HG03520 (cell line): ENCODE measurements at regions not wholly inside any gene's neighbourhood (a gene's known extent, or its start where the extent isn't known, plus 50 kb on each side); places are given as distances from the start of the nearest gene placed in this dataset.

Experiments
- ATAC-seq: cut with Tn5 transposase; IDR thresholded peaks from one replicate; pipeline ENCODE4 v1.9.1; 2021; ENCODE audit warnings: mild to moderate bottlenecking, moderate library complexity; ENCODE audit not compliant: unreplicated experiment

DNA sequence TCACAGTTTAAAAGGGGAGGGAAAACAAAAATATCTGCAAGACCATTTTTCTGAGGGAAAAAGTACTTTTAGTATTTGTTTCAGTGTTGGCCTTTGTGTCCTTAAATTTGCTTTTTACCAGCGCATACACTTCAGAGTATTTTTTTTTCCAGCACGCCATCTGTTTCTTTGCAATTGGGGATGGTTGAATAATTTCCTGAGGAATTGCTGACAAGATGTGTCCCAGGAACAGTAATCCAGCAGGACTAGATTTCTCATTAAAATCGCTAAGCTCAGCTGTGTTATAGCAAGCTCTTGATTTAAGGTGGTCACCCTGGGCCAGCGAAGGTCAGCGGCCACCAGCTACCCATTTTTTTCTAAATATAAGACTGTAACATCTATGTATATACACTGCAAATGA is 156.9 kb upstream of the RHOBTB1 start:
- no peak for ATAC-seq

DNA sequence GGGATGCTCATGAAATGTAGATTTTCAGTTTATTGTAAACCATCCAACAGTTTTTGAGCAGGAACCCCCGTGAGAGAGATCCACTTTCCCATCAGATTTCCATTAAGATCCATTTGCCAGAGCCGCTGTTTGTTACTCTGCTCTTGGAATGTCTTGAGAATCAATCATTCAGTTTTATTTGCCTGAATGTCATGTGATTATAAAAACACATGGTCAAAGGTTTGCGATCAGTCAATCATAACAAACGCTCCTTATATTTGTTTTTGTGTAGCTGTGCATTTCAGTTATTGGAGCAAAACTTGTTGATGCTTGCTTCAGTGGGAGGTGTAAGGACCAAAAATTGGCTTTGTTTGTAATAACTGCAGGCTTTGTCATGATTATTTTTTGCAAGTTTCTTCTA is 155.8 kb upstream of the RHOBTB1 start:
- ATAC-seq, result no peak

GRCh38 chr10:61098966-61099365 is 155.0 kb upstream of the RHOBTB1 start:
- no peak for ATAC-seq

DNA sequence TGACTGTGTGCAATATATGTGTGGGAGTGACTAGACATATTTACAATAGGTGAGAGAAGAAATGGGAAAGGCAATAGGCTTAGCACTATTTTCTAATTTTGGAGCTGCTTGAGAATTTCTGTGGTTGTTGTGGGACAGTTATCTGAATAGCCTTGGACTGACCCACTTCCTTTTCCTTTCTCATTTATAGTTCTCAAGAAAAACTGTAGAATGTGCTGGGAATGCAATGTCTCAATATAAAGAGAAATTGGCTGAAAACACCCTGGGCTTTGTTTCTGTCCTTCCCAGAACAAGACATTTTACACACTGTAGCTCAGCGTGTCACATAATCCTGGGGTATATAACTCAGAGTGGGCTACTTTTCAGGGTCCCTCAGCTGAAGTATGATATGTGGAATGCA is 153.0 kb upstream of the RHOBTB1 start:
- ATAC-seq, result no peak

GRCh38 chr10:61096056-61096455 is 152.1 kb upstream of the RHOBTB1 start:
- no peak for ATAC-seq

- no peak for ATAC-seq
These were observed 147.5 kb upstream of the RHOBTB1 start for GRCh38 chr10:61091531-61091930.

- no peak for ATAC-seq
These were observed 145.3 kb upstream of the RHOBTB1 start for GRCh38 chr10:61089251-61089650.

- no peak for ATAC-seq
These were observed 140.5 kb upstream of the RHOBTB1 start for GRCh38 chr10:61084493-61084892.

DNA sequence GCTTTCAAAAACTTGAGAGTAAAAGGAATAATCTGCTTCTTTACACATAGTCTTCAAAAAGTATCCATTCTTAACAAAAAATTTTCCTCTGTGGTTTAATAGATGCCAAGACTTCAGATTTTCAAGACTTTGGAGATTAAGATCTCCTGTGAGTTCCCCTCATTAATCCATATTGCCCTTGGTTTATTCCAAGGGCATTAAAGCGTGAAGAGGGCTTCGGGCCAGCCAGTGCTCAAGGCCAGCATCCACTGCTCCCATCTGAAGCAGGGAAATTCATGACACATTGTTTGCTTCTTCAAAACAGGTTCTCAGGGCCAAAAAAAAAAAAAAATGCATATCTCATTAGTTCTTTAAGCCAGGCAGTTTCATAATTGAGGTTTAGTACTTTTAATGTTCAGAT is 137.3 kb upstream of the RHOBTB1 start:
- no peak for ATAC-seq

GRCh38 chr10:61078542-61079275 is 134.7 kb upstream of the RHOBTB1 start:
- ATAC-seq, result no peak

- ATAC-seq, result no peak
These were observed 132.7 kb upstream of the RHOBTB1 start for GRCh38 chr10:61076572-61077114.

DNA sequence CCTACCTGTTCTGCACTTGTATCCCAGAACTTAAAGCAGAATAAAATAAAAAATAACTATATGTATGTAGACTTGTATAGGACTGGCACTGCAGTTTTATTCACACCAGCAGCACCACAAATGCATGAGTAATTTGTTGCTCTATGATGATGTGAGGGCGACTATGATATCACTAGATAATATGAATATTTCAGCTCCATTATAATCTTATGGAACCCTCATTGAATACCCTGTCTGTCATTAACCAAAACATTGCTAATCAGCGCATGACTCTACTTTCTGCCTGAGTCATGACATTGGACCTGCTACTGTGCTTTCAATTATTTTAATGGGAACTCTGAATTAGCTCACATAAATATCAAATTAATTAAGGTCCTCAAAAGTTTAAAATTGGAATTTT is 129.4 kb upstream of the RHOBTB1 start:
- ATAC-seq, result no peak

DNA sequence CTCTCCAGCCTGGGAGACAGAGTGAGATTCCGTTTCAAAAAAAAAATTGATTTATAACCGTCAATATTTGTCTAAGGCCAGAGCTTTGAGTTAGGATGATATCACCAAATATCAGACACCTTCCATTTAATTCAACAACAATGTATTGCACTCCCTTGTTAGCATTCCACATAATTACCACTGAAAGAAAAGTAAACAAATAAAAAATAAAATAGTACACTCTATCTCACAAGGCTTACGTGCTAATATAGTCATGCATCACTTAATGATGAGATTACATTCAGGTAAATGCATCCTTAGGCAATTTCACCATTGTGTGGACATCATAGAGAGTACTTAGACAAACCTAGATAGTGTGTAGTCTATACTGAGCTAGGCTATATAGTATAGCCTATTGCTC is 127.6 kb upstream of the RHOBTB1 start:
- no peak for ATAC-seq

- no peak for ATAC-seq
These were observed 124.5 kb upstream of the RHOBTB1 start for GRCh38 chr10:61068471-61068870.

DNA sequence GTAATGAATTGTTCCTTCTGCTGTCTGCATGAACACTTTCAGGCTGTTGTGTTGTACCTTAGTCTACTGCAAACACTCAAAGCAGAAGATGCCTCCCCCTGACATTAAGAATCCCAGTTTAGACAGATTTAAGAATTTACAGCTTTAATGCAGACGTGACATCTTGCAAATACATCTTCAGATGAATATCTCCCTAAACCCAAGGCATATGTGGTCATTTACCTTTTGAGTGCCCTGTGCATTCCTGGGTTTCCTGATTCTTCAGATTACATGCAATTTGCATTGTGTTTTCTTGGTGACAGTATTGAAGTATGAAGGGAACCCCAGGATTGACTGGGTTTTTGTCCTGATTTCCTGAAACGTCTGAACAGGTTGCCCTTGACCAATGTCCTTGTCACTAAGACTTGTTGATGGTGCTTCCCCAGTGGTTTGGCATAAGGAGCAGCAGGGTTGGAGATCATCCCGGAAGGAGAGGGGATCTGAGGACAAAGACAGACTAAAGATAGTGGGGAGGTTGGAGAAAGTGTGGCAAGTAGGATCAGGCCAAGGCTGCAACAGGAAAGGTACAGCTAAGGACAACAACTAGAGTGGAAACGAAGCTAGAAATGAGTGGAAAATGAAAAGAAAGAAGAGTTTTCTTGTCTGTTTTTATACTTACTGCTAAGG is 123.8 kb upstream of the RHOBTB1 start:
- ATAC-seq, result no peak

DNA sequence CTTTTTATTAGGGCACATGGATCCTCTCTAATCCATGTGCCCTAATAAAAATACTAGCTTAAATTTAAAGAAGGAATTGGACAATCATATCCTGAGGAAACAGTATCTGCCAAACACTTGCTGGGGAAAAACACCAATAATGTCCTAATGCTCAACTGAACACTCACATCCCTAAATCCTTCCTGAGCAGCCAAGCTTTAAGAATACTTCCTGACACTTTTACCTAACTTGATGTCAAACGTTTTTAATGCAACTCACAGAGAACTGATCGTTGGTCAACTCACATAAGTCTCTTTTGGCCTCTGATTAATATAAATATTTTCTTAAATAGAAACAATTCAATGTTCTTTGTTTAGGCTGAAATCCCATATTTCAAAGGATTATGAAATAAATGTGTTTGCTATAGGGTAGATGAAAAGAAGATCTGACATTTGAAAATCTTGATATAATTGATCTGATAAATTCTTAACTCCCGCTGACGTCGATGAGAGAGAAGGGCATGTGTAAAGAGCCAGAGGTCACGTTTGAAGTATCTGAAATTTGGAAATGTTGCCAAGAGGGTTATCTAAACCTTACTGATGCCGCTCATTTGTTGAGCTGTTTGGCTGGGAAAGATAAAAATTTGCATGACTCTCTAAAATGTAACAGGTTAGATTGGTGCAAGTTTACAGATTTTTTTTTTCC is 122.8 kb upstream of the RHOBTB1 start:
- no peak for ATAC-seq

- no peak for ATAC-seq
These were observed 121.1 kb upstream of the RHOBTB1 start for GRCh38 chr10:61065051-61065450.

DNA sequence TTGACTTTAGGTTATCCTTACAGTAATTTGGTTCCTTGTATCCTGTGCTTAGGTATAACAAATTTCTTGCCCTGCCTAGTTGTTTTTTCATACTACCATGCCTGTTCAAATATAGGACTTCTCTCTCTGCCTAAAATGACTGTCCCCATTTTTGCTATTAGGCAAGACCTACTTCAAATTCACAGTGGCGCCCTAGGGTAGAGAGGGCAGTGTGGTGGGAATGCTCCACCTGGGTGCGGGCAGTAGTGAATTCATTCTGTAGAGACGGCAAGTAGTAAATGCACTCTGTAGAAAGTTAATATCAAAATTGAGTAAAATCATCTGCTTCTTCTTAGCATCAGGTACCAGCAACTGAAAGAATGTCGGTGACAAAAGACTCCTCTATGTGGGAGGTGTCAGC is 120.4 kb upstream of the RHOBTB1 start:
- ATAC-seq, result no peak

DNA sequence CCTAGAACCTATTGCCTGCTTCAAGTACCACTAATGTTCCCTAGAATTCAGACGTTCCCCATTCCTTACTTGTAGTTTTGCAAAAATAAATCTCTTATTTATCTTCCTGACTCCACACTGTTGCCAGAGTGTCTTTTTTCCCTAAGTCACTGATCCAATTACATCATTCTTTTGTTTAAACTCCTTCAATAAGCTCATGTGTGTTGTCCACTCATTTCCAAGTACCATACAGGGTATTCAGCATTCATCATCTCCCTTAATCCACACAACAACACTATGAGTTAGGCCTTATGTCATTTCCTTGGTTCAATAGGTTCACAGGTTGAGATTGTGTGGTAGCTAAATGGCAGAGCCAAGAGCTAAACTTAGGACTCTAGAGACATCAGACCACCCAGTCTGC is 119.9 kb upstream of the RHOBTB1 start:
- ATAC-seq, result no peak

DNA sequence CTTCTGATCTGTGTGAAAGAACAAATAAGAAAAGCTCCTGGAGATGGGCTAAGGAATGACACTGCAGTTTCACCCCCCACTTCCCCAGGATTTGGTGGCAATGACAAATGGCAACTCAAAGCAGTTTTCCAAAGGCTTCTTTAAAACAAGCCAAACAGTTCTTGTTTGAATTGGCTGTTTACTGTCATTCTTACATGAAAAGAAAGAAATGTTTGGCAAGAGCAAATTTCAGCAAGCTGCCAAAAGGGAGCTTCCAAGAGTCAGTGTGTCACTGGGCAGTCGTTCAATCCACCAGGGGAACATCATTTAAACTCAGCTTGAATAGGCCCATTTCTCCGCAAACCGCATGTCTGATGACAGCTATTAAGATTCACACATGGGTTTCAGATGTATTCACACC is 119.0 kb upstream of the RHOBTB1 start:
- no peak for ATAC-seq

GRCh38 chr10:61061923-61062504 is 118.0 kb upstream of the RHOBTB1 start:
- ATAC-seq, result no peak

GRCh38 chr10:61059636-61060035 is 115.7 kb upstream of the RHOBTB1 start:
- no peak for ATAC-seq
